Activated naive CD4-positive, alpha-beta T cell (primary cell): ENCODE measurements at regions not wholly inside any gene's neighbourhood (a gene's known extent, or its start where the extent isn't known, plus 50 kb on each side); places are given as distances from the start of the nearest gene placed in this dataset.
"Not testable (repeated sequence)": the region's sequence is repeated elsewhere in the genome, so short reads cannot be mapped to it uniquely, and the experiment has no call there.

Experiments
- DNase-seq, 4 experiments: peaks; one replicate each; lab custom pipeline; 2025; lab: John Stamatoyannopoulos, UW

DNA sequence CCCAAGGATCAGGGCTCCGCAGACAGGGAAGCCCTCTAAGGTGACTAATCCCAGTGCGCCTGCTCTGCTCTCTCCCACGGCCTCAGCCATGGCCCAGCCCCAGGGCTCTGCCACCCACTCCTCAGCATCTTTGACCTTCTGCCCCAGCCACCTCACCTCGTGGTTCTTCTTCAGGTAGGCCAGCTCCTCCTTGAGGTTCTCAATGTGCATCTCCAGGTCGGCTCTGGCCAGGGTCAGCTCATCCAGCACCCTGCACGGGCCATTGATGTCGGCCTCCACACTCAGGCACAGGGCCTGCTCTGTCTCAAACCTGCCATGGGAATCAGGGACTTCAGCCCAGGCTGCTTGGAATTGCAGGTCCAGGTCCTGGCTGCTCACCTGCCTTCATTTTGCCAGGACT is 128.4 kb downstream of the TNFRSF13B start:
- not testable (repeated sequence) for DNase-seq

DNA sequence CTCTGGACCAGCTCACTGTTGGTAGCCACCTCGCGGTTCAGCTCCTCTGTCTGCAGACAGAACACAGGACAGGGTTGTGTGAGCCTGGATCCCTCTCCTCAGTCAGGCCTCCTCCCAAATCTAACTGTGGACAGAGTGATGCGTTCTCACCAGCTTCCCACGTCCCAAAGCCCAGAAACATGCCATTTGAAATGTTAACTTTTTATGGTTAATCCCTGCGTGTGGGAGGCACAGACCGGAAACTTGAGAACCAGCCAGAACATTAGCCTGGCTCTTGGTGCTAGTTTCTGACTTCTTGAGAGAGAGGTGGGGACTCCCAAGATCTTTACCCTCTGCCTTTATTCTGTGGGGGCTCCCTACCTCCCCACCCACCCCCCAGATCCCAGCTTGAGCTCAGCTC is 129.6 kb downstream of the TNFRSF13B start:
- DNase-seq: not testable (repeated sequence)

DNA sequence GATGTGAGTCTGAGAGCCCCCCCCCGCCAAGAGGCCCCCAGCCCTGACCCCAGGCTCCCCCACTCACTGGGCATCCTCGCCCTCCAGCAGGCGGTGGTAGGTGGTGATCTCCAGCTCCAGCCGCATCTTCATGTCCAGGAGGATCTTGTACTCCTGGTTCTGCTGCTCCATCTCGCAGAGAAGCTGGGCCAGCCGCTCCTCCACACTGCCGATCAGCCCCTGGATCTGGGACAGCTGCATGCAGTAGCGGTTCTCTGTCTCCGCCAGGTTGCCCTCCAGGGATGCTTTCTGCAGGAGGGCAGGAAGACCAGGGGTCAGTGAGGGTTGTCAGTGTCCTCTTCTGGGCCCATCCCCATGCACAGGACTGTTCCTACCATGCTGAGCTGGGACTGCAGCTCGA is 130.0 kb downstream of the TNFRSF13B start:
- DNase-seq: not testable (repeated sequence)

DNA sequence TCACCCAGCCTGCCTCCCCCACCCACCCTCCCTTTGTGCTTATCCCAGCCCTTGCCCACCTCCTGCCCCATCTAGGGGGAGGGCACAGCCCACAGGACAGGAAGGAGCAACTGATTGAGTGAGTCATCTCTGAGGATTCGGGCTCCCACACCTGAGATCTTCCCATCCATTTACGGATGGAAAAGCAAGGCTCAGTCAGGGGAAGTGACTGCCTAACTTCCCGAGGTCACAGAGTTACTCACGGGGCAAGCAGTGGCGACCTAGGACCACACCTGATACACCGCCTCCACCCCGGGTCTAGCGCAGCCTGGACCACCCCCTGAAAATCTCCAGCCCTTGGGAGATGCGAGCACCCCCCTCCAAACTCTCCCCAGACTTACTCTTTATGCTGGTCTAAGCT is 131.7 kb downstream of the TNFRSF13B start:
- not testable (repeated sequence) for DNase-seq

DNA sequence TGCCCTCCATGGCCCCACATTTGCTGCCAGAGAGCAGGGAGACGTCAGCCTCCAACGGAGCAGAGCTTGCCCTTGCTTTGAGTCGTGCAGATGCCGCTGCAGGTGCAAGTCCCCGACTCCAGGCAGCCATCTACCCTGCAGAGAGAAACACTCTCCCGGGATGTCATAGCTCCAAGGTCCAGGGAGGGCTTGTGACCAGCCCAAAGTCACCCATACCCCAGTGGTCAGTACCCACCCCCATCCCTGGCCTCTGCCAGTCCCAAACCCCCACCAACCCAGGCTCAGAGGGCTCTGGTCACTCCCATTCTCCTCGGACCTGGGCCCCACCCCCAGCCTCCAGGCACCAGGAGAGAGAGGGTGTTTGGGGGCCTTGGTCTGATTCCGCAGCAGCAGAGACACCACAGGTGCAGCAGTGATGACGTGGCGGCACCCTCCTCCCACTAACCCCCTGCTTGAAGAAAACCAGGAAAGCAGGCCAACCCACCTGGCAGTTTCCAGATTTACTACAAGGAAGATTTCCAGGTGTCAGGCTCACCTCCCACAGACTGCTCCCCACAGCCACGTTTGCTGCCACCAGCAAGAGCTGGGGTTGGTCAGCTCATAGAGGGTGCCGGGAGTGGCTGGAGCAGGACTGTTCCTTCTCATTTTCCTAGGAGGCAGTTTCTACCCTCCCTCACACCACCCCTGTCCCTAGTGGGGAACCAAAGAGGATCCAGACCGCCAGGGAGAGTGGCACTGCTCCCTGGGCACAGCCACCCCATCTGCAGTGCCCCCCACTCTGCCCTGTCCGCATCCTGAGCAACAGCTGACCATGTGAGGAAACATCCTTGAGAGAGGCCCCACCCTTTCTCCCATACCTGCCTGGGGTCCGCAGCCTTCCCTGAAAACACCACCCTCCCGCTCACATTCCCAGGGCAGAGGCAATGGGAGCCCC is 132.4 kb downstream of the TNFRSF13B start:
- DNase-seq: not testable (repeated sequence)

DNA sequence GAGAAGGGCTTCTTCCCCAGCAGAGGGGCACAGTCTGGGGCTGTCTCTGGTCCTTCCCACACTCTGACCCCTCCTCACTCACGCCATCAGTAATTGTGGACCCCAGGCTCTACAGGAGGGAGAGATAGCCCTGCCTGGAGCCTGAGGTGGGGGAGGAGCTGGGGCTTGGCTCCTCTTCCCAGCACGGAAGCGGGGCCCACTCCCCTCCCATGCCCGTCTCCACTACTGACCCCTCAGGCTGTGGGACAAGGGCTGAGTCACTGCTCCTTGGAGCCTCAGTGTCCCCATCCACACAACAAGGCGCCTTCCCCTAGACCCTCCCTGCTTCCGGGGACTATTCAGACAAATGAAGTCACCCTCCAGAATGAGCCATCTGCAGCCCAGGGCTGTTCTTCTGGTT is 133.1 kb downstream of the TNFRSF13B start:
- not testable (repeated sequence) for DNase-seq

DNA sequence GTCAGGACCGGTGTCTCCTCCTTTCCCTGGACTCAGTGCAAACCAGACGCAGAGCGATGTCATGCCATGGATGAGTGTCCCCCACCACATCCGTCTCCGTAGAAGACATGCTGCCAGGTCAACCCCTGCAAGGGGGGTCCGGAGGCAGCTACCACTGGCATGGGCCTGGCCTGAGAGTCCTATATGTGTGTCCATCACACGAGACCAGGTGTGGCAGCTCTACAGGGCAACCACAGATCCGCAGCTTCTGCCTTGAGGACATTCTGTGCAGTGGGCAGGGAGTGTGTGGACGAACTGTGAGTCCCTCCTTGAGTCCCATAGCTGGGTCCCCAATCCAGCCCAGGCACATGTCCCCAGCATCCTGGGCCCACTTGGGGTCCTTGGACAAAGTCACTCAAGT is 133.6 kb downstream of the TNFRSF13B start:
- not testable (repeated sequence) for DNase-seq

DNA sequence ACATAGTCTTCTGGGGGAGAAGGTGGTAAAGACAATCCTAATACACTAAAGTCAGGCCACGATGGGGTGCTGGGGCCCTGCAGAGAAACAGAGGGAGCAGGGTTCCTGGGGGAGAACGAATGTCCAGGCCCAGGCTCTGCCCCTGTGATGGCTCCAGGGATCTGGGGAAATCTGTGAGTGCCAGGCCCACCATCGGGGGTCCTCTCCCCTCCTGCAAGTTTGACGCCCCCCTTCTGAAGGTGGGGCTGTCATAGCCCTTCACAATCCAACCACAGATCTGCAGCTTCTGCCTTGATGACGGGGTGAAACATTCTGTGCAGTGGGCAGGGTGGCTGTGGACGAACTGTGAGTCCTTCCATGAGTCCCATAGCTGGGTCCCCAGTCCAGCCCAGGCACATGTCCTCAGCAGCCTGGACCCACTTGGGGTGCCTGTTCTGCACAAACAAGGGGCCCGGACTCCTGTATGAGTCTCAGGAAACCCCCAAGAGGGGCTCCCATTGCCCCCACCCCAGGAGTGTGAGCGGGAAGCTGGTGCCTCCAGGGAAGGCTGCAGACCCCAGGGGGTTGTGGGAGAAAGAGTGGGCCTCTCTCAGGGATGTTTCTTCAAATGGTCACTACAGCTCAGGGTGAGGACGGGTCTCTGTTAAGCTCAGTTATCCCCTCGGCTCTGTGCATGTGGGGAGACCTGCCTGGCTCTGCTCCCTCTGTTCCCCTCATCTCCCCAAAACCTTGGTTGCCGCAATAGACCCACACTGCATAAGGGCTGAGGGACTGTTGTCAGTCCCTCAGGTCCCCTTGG is 134.3 kb downstream of the TNFRSF13B start:
- DNase-seq: not testable (repeated sequence)

DNA sequence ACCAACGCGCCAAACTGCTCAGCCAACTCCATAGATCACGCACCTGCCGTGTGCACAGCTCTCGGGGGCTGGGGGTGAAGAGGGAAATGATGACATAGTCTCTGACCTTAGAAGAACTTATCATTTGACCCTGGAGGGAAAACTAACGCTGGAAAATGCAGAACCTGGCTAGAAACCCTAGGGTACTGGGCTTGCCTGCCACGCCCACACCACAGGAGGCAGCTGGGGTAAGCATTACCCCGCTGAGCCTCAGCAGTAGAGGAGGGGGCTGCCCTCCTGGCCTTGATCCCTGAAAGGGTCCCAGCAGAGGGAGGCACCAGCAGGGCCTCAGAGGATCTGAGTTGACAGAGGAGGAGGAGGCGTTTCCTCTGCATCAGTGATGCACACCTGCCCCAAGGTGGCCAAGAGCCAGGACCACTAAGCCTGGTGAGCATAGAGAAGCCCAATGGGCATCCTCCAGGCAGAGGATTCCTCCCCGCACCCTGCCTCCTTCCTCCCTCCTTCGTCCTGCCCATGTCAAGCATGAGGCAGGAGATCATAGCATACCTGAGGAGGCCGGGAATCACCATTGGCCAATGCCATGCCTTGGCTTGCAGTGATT is 135.5 kb downstream of the TNFRSF13B start:
- not testable (repeated sequence) for DNase-seq

DNA sequence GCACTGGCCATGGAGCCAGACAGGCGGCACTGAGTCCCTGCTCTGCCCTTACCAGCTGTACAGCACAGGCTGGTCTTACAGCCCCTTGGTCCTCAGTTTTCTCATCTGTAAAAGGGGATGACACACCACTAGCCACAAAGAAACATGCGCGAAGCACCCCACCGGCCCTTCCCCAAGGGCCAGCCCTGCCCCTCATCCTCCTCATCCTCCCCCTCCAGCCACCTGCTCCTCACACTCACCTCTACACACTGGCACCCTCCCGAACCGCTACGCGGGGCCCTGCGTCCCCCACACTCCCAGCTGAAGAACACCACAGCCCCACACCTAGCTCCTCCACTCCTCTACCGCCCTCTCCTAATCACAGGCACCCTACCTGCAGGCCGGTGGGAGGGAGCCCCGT is 138.4 kb downstream of the TNFRSF13B start:
- DNase-seq: not testable (repeated sequence)

DNA sequence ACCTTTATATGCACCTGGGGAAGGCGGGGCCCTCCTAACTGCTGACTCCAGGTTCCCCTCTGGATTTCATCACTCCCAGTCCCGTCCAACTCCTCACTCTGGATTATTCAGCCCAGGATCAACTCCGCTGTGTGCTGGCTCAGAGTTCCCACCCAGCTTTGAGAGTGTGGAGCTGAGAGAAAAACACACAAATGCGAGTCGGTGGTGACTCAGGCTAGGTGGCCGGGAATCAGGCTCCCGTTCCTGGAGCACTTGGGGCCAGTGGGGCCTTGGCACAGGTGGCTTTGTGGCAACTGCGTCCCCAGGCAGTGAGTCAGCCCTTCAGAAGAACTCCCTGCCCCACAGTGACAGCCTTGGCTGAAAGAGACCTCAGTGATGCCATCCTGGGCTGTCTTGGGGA is 139.1 kb downstream of the TNFRSF13B start:
- not testable (repeated sequence) for DNase-seq

DNA sequence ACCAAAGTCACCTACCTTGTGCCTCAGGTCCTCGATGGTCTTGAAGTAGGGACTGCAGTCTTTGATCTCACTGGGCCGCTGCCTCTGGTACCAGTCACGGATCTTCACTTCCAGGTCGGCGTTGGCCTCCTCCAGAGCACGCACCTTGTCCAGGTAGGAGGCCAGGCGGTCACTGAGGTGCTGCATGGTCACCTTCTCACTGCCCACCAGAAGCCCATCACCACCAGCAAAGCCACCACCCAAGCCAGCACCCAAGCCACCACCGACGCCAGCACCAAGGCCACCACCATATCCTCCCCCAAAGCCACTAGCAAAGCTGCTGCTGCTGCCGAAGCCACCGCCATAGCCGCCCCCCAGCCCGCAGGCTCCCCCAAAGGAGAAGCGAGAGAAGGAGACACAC is 139.7 kb downstream of the TNFRSF13B start:
- DNase-seq: not testable (repeated sequence)

DNA sequence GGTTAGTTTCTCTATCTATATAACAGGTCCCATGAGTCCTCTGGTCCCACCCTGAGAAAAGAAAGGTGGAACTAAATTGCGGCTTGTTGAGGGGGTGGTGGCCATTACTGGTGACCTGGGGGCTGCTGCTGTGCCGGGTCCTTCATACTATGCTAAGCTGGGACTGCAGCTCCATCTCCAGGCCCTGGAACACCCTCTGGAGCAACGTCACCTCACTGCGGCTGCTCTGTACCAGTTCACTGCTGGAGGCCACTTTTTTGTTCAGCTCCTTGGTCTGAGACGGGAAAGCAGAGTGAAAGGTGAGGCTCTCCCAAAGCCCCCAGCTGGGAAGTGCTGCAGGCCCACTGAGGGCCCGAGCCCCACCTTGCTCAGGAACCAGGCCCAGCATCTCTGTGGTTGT is 140.7 kb downstream of the CCDC144A start:
- not testable (repeated sequence) for DNase-seq

DNA sequence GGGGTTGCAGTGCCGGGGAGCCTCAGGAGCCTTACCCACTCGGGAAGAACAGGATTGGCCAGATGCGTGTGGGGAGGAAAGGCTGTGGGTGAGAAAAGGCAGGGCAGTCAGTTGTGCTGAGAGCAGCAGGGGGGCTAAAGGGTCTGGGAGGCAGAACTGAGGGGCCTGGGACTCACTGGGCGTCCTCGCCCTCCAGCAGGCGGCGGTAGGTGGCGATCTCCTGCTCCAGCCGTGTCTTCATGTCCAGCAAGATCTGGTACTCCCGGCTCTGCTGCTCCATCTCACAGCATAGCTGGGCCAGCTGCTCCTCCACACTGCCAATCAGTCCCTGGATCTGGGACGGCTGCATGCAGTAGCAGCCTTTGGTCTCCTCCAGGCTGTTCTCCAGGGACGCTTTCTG is 140.2 kb downstream of the CCDC144A start:
- DNase-seq: not testable (repeated sequence)
